AG08396 (cell line): ENCODE measurements at regions not wholly inside any gene's neighbourhood (a gene's known extent, or its start where the extent isn't known, plus 50 kb on each side); places are given as distances from the start of the nearest gene placed in this dataset.
"Not testable (repeated sequence)": the region's sequence is repeated elsewhere in the genome, so short reads cannot be mapped to it uniquely, and the experiment has no call there.

Experiments used
- DNase-seq: peaks from one replicate; pipeline ENCODE4 v3.0.0; 2012; ENCODE audit warnings: low spot score, mixed read lengths

GRCh38 chr10:71084061-71084817 lies 128.1 kb upstream of the UNC5B start:
- no peak for DNase-seq

DNA sequence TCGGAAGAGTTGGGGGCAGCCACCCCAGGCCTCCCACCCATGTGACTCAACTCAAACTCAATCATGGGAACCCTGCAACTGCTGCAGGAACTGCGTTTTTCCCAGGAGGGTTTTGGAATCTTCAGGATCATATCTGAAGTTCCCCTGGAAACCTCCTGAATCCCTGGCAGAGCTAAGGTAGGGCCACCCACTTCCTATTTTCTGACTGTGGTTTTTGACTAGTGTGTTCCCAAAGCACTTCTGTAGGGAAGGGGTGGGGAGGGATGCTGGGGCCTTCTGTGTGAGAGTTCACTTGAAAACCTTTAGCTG lies 127.6 kb upstream of the UNC5B start:
- DNase-seq: no peak

- no peak for DNase-seq
Measured at GRCh38 chr10:71085689-71086438, 126.5 kb upstream of the UNC5B start.

GRCh38 chr10:71086439-71087080 lies 125.8 kb upstream of the UNC5B start:
- DNase-seq: peak; percentile 3

DNA sequence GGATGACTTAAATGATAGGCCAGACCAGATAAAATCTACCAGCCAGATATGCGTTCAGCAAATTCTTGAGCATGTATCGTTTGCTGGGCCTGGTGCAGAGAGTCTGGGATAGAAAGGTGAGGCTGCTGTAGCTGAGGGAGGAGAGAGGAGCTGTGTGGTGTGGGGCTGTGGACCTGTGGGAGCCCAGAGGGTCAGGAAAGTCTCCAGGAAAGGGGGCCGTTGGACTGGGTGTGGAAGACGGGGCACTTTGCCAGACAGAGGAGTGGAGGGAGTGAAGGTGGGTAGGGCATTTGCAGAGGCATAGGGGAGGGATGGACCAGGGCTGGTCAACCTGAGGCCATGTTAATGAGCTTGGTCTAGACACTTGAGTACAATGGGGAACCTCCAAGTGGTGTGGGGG lies 124.7 kb upstream of the UNC5B start:
- peak; percentile 1 for DNase-seq

- DNase-seq: no peak
Measured at GRCh38 chr10:71088054-71088453, 124.3 kb upstream of the UNC5B start.

DNA sequence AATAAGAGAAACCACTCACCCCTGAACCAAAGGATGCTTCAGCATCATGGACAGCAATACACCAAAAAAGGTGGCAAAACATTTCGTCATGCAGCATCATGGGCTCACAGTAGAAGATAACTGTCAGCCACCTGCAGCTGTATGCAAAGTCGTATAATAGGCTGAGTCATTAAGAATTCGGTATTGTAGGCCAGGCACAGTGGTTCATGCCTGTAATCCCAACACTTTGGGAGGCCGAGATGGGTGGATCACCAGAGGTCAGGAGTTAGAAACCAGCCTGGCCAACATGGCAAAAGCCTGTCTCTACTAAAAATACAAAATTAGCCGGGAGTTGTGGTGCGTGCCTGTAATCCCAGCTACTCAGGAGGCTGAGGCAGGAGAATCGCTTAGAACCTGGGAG lies 123.8 kb upstream of the UNC5B start:
- DNase-seq: not testable (repeated sequence)

GRCh38 chr10:71089162-71089561 lies 123.2 kb upstream of the UNC5B start:
- DNase-seq: no peak

DNA sequence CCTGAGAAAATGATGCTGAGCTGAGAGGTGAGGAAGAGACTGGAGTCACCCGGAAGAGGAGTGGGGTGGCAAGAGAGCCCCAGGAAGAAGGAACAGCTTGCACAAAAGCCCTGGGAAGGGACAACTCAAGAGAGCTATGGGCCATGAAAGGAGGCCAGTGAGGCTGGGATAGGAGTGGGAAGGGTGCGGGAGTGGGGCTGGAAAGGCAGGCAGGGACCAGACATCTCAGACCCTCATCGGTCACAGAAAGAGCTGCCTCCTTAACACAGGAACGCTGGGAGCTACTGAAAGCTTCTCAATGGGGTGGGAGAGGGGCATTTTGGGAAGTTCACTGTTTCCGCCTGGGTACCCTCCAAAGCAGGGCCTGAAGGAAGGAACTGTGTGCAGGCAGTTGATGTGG lies 122.0 kb upstream of the UNC5B start:
- DNase-seq: no peak

- no peak for DNase-seq
Measured at GRCh38 chr10:71090801-71091200, 121.6 kb upstream of the UNC5B start.

- no peak for DNase-seq
Measured at GRCh38 chr10:71092812-71093401, 119.5 kb upstream of the UNC5B start.

DNA sequence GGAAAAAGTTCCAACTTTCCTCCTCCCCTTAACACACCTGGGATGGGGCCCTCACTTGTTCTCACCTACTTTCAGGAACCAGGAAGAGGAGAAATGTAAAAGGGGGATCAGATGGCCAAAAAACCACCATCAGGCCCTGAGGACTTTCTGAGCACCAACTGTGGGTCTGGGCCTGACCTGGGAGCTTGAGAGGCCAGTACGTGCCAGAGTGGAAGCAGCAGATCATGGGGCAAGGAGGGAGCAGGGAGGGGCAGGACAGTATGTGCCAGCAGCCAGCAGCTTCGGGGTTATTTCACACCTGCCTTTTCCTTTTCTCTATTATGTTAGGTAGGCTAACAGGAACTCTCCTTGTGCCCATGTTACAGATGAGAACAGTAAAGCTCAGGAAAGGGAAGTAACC lies 118.8 kb upstream of the UNC5B start:
- DNase-seq: no peak

- no peak for DNase-seq
Measured at GRCh38 chr10:71094712-71095390, 117.5 kb upstream of the UNC5B start.

DNA sequence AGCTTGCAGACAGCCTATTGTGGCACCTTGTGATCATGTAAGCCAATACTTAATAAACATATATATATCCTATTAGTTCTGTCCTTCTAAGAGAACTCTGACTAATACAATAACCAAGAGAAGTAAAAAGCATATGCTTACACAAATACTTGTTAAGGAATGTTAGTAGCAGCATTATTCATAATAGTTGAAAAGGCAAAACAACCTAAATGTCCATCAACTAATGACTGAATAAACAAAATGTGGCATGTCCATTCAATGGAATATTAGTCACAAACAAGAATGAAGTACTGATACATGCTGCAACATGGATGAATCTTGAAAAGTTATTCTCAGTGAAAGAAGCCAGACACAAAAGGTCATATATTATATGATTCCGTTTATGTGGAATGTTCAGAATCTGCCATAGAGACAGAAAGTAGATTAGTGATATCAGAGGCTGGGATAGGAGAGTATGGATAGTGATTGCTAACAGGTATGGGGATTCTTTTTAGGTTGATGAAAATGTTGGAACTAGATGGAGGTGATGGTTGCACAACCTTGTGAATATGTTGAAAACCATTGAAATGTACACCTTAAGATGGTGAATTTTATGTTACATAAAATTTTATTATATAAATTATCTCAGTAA lies 112.5 kb upstream of the UNC5B start:
- no peak for DNase-seq

GRCh38 chr10:71103961-71104360 lies 108.4 kb upstream of the UNC5B start:
- no peak for DNase-seq

DNA sequence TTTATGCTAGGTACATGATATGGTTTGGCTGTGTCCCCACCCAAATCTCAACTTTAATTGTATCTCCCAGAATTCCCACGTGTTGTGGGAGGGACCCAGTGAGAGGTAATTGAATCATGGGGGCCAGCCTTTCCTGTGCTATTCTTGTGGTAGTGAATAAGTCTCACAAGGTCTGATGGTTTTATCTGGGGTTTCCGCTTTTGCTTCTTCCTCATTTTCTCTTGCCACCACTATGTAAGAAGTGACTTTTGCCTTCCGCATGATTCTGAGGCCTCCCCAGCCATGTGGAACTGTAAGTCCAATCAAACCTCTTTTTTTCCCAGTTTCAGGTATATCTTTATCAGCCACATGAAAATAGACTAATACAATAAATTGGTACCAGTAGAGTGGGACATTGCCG lies 106.2 kb upstream of the UNC5B start:
- DNase-seq: not testable (repeated sequence)

DNA sequence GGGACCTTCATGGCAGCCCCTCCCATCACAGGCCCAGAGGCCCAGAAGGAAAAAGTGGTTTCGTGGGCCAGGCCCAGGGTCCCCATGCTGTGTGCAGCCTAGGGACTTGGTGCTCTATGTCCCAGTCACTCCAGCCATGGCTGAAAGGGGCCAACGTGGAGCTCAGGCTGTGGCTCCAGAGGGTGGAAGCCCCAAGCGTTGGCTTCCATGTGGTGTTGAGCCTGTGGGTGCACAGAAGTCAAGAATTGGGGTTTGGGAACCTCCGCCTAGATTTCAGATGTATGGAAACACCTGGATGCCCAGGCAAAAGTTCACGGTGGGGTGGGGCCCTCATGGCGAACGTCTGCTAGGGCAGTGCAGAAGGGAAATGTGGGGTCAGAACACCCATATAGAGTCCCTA lies 105.3 kb upstream of the UNC5B start:
- DNase-seq: not testable (repeated sequence)

GRCh38 chr10:71108042-71108441 lies 104.3 kb upstream of the UNC5B start:
- not testable (repeated sequence) for DNase-seq

DNA sequence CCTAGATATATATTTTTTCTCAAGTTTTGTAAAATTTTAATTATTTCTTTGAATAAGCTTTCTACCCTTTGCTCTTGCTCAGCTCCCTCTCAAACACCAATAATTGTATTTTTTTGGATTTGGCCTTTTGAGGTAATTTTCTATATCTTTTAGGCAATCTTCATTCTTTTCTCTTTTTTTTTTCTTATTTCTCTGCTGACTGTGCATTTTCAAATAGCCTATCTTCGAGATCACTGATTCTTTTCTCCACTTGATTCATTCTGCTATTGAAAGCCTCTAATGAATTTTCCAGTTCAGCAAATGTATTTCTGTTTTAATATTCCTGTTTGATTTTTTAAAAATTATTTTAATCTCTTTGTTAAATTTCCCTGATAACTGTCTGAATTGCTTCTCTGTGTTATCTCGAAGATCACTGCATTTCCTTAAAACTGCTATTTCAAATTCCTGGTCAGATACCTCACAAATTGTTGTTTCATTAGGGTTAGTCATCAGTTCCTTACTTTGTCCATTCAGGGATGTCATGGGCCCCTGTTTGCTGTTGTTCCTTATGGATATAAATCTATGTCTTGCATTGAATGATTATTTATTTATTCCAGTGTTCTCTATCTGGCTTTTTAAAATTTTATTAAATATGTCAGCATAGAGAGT lies 100.1 kb upstream of the UNC5B start:
- no peak for DNase-seq

DNA sequence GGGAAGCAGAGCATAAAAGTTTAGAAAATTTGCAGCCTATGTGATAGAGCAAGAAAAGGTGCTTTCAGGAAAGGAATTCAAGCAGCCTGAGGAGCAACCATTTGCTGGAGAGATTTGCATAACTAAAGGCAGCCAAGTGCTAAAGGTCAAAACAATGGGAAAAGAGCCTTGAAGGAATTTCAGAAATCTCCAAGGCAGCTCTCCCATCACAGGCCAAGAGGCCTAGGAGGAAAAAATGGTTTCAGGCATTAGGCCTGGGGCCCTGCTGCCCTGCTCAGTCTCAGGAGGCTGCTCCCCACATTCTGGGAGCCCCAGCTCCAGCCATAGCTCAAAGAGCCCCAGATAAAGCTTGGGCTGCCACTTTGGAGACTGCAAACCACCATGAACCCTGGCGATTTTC lies 95.9 kb upstream of the UNC5B start:
- no peak for DNase-seq

DNA sequence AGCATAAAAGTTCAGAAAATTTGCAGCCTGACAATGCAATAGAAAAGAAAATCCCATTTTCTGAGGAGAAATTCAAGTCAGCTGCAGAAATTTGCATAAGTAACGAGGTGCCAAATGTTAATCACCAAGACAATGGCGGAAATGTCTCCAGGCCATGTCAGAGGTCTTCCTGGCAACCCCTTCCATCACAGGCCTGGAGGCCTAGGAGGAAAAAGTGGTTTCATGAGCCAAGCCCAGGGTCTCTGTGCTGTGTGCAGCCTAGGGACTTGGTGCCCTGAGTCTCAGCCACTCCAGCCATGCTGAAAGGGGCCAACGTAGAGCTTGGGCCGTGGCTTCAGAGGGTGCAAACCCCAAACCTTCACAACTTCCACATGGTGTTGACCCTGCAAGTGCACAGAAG lies 94.8 kb upstream of the UNC5B start:
- DNase-seq: not testable (repeated sequence)
